Lower leg skin (tissue), 4 donors: ENCODE measurements at regions not wholly inside any gene's neighbourhood (a gene's known extent, or its start where the extent isn't known, plus 50 kb on each side); places are given as distances from the start of the nearest gene placed in this dataset.

Experiments
- DNase-seq, 2 donors: peaks; one replicate each; pipeline ENCODE4 v3.0.0-alpha.2; 2019; ENCODE audit warnings: low spot score in 2 of 2
- H3K4me3 ChIP-seq: fragments of 200-600 bp; sonication (generic); 2 replicates; pipeline ENCODE4 v1.5.1; 2017; ENCODE audit warnings: mild to moderate bottlenecking, low read depth; ENCODE audit not compliant: poor library complexity, severe bottlenecking
- CTCF ChIP-seq, 3 donors: fragments of 450-650 bp; IDR thresholded peaks; one replicate each; pipeline ENCODE4 v1.5.1; 2016; ENCODE audit warnings: antibody characterized with exemption in 3 of 3, mild to moderate bottlenecking in 3 of 3, moderate library complexity in 2 of 3
- POLR2A ChIP-seq, 2 donors: fragments of 450-650 bp; IDR thresholded peaks; one replicate each; pipeline ENCODE4 v1.6.1; 2016 to 2017; ENCODE audit warnings: antibody characterized with exemption in 2 of 2, mild to moderate bottlenecking in 1 of 2, moderate library complexity in 1 of 2
- WGBS, 2 donors: methylation state at CpG; one replicate each; pipeline ENCODE4 v1.1.5; 2018; 5-methylcytosine and 5-hydroxymethylcytosine counted together
- intact Hi-C: fragments of 100-400 bp; cut with DNase I; formaldehyde crosslinking; loops from one replicate; pipeline ENCODE4 v1.15.0; 2023; ENCODE audit warnings: low total_unique reads

DNA sequence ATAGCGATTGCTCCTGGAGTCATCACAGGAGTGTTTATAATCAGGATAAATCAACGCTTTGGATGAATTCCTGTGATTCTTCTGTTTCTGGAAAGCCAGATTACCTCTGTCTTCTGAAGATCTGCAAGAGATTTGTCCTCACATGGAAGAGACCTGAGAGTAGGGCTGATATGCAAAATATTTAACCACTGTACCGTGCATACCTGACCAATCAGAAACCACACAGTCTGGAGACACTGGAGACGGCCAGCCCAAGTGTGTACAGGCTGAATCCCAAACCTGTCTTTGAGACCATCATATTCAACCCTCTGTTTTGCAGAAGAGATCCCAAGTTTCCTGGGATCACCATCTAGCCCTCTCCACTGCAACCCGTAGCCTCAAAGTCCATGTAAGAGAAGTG is 50.4 kb upstream of the WT1 start:
- intact Hi-C loops: no loop called here
- 62 to 64% methylated on average over 5 of the region's 5 CpGs for WGBS, 2 donors
- TF ChIP-seq CTCF (IDR thresholded peaks at IDR 0.05): no peak
- TF ChIP-seq POLR2A (IDR thresholded peaks at IDR 0.05): no peak
- DNase-seq: no peak
- no peak overlapping the region for H3K4me3 ChIP-seq
